SJSA1 (cell line): ENCODE measurements at regions not wholly inside any gene's neighbourhood (a gene's known extent, or its start where the extent isn't known, plus 50 kb on each side); places are given as distances from the start of the nearest gene placed in this dataset.

Source experiments
- DNase-seq, 2 experiments: peaks; one replicate each; pipeline ENCODE4 v3.0.0-alpha.2; 2015 to 2020; ENCODE audit warnings: low spot score in 2 of 2, low read depth in 1 of 2
- H3K27ac ChIP-seq: fragments of 250-450 bp; sonication (Bioruptor Pico); 2 replicates; pipeline ENCODE4 v1.5.1; 2020; ENCODE audit warnings: mild to moderate bottlenecking, moderate library complexity
- H3K27me3 ChIP-seq: fragments of 250-450 bp; sonication (Bioruptor Pico); replicated peaks from 2 replicates; pipeline ENCODE4 v1.5.1; 2020; ENCODE audit warnings: mild to moderate bottlenecking, moderate library complexity
- H3K36me3 ChIP-seq: fragments of 250-450 bp; sonication (Bioruptor Pico); 2 replicates; pipeline ENCODE4 v1.5.1; 2020; ENCODE audit warnings: mild to moderate bottlenecking
- H3K4me1 ChIP-seq: fragments of 250-450 bp; sonication (Bioruptor Pico); replicated peaks from 2 replicates; pipeline ENCODE4 v1.6.1; 2021; ENCODE audit warnings: mild to moderate bottlenecking
- H3K4me3 ChIP-seq: fragments of 250-450 bp; sonication (Bioruptor Pico); 2 replicates; pipeline ENCODE4 v1.5.1; 2020; ENCODE audit warnings: mild to moderate bottlenecking
- H3K9me3 ChIP-seq: fragments of 250-450 bp; sonication (Bioruptor Pico); replicated peaks from 2 replicates; pipeline ENCODE4 v1.5.1; 2020; ENCODE audit warnings: mild to moderate bottlenecking

DNA sequence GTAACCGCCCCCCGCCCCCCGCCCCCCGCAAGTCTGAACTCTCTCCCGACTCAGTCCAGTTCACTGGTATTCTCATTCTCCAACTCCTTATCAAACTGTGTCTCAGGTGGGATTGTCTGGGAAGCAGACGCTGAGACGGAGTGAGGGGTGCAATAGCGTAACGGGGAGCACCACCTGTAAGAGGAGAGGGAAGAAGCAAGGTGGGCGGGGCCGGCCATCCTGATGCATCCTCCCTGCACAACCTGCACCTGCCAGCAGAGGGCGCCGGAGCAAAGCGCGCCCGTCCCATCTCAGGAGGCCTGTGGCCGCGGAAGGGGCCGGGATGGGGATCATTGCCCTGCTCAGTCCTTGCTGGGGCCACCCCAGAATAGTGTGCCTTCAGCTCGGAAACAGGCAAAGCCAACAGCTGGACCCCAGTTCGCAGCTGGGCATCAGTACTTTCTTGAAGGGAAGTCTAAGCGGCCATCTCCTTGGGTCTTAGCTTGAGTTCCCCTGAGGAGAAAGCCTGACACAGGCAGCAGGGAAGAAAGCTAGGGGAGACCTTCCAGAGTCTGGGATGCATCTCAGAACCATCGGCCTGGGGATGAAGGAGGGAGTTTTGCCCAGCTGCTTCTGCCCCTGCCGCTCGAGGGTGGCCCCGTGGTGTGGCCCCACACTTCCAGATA is 208.0 kb downstream of the TFCP2L1 start:
- Histone ChIP-seq H3K27me3 (no peaks in the 10 kb centered on the region), H3K4me1 (no peaks in the 10 kb centered on the region), H3K36me3 (no peaks in the 10 kb centered on the region), H3K9me3 (no peaks in the 10 kb centered on the region), H3K4me3 (no peak overlapping the region), H3K27ac (no peak overlapping the region)
- peak; percentile 46 to 74 for DNase-seq

- Histone ChIP-seq H3K27ac (no peak overlapping the region), H3K4me3 (no peak overlapping the region), H3K36me3 (no peaks in the 10 kb centered on the region), H3K9me3 (no peaks in the 10 kb centered on the region), H3K4me1 (no peaks in the 10 kb centered on the region), H3K27me3 (no peaks in the 10 kb centered on the region)
- DNase-seq, result no peak
These were observed 206.1 kb downstream of the TFCP2L1 start for GRCh38 chr2:121078899-121079298.

DNA sequence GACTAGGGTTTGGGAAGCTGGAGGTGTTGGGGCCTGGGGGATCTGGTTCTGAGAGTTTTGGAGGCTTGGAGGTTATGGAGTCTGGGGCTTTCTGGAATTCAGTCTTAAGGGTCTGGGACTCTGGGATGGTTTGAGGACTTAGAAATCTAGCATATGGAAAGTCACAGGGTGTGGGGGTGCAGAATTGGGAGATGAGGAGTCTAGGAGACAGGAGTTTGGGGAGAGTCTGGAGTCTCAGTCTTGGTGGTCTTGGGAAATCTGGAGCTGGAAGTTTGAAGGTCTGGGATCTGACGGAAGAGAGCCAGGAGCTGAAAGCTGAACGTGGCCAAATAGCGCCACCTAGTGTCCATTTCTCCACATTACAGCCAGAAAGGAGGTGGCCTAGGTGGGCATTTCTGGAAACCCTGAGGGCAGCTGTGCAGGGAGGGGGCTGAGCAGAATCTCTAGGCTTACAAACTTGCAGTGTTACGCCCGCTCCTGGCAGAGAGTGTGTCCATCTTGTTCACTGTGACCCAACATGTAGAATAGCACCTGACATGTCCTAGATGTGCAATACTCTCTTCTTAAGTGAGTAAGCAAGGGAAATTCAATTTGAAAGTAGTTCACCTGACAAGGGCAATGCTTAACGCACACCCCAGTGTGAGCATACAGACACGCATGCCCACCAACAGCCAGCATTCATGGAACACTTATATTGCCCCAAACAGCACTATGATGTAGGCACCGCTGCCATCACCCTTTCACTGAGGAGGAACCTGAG is 204.8 kb downstream of the TFCP2L1 start:
- DNase-seq, result peak; percentile 67 to 68
- Histone ChIP-seq H3K4me1 (no peaks in the 10 kb centered on the region), H3K27ac (no peak overlapping the region), H3K27me3 (no peaks in the 10 kb centered on the region), H3K9me3 (no peaks in the 10 kb centered on the region), H3K36me3 (no peaks in the 10 kb centered on the region), H3K4me3 (no peak overlapping the region)

- H3K9me3 ChIP-seq, result no peaks in the 10 kb centered on the region
- no peak overlapping the region for H3K4me3 ChIP-seq
These were observed 203.3 kb downstream of the TFCP2L1 start for GRCh38 chr2:121081701-121082100.

GRCh38 chr2:121082191-121082590 is 202.8 kb downstream of the TFCP2L1 start:
- H3K4me1 ChIP-seq, result no peaks in the 10 kb centered on the region
- DNase-seq, result no peak
- no peak overlapping the region for H3K27ac ChIP-seq
- no peaks in the 10 kb centered on the region for H3K36me3 ChIP-seq
- H3K4me3 ChIP-seq, result no peak overlapping the region
- no peaks in the 10 kb centered on the region for H3K9me3 ChIP-seq
- no peaks in the 10 kb centered on the region for H3K27me3 ChIP-seq

More at GRCh38 chr2:121081701-121082100, 203.3 kb downstream of the TFCP2L1 start:
- no peak for DNase-seq
- Histone ChIP-seq H3K27ac (no peak overlapping the region), H3K4me1 (no peaks in the 10 kb centered on the region), H3K36me3 (no peaks in the 10 kb centered on the region), H3K27me3 (no peaks in the 10 kb centered on the region)

- no peak overlapping the region for H3K27ac ChIP-seq
- H3K9me3 ChIP-seq, result no peaks in the 10 kb centered on the region
- H3K4me1 ChIP-seq, result no peaks in the 10 kb centered on the region
- no peak overlapping the region for H3K4me3 ChIP-seq
- no peaks in the 10 kb centered on the region for H3K27me3 ChIP-seq
- no peak for DNase-seq
- H3K36me3 ChIP-seq, result no peaks in the 10 kb centered on the region
These were observed 200.8 kb downstream of the TFCP2L1 start for GRCh38 chr2:121084130-121084680.

GRCh38 chr2:121085801-121086200 is 199.2 kb downstream of the TFCP2L1 start:
- H3K27ac ChIP-seq, result no peak overlapping the region
- H3K36me3 ChIP-seq, result no peaks in the 10 kb centered on the region
- DNase-seq, result no peak
- H3K4me3 ChIP-seq, result no peak overlapping the region
- H3K27me3 ChIP-seq, result no peaks in the 10 kb centered on the region
- H3K4me1 ChIP-seq, result no peaks in the 10 kb centered on the region
- no peaks in the 10 kb centered on the region for H3K9me3 ChIP-seq

- no peaks in the 10 kb centered on the region for H3K9me3 ChIP-seq
- no peaks in the 10 kb centered on the region for H3K4me1 ChIP-seq
- no peaks in the 10 kb centered on the region for H3K36me3 ChIP-seq
- H3K27me3 ChIP-seq, result no peaks in the 10 kb centered on the region
- H3K4me3 ChIP-seq, result no peak overlapping the region
- H3K27ac ChIP-seq, result no peak overlapping the region
- no peak for DNase-seq
These were observed 198.6 kb downstream of the TFCP2L1 start for GRCh38 chr2:121086450-121086849.

- Histone ChIP-seq H3K27me3 (no peaks in the 10 kb centered on the region), H3K36me3 (no peaks in the 10 kb centered on the region), H3K4me1 (no peaks in the 10 kb centered on the region), H3K27ac (no peak overlapping the region), H3K9me3 (no peaks in the 10 kb centered on the region), H3K4me3 (no peak overlapping the region)
- no peak for DNase-seq
These were observed 197.9 kb downstream of the TFCP2L1 start for GRCh38 chr2:121087117-121087516.

DNA sequence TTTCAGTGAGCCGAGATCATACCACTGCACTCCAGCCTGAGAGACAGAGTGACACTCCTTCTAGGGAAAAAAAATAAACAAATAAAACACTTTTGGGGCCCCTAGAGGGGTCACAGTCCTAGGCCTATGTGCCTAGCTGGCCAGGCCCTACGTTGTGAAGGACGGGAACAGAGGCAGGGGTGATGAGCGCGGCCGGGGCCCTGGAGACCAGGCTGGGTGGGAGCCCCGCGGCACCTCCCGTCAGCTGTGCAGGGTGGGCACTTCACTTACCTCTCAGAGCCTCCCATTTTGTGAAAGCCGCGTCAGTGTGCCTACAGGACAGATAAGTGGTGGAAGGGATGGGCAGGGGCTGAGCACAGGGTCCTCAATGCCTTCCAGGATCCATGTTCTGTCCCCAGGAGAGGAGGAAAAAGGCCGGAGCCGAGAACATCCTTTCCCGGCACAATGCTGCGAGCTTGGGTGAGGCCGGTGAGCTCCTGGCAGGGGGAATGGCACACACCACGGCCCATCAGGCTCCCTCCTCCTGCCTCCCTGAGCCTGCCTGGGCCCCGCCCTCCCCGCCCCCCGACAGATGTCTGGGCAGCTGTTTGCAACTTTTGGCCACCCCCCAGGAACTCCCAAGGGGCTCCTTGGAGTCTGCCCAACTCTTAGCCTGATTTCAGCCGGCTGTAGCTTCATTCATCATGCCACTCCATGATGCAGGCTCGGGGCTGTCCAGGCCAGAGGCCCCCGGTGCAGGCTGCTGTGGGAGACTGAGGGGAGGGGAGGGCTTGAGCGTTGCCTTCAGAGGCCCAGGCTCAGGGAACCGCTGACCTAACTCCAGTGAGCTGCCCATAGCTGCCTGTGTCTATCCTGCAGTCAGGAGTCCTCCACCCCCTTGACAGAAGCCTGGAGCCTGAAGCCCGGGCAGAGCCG is 196.5 kb downstream of the TFCP2L1 start:
- no peak overlapping the region for H3K27ac ChIP-seq
- DNase-seq, result no peak
- no peaks in the 10 kb centered on the region for H3K4me1 ChIP-seq
- H3K4me3 ChIP-seq, result no peak overlapping the region
- H3K9me3 ChIP-seq, result no peaks in the 10 kb centered on the region
- no peaks in the 10 kb centered on the region for H3K36me3 ChIP-seq
- no peaks in the 10 kb centered on the region for H3K27me3 ChIP-seq

GRCh38 chr2:121089166-121089510 is 195.9 kb downstream of the TFCP2L1 start:
- Histone ChIP-seq H3K27ac (no peak overlapping the region), H3K9me3 (no peaks in the 10 kb centered on the region), H3K4me1 (no peaks in the 10 kb centered on the region), H3K27me3 (no peaks in the 10 kb centered on the region), H3K36me3 (no peaks in the 10 kb centered on the region), H3K4me3 (no peak overlapping the region)
- DNase-seq, result no peak

DNA sequence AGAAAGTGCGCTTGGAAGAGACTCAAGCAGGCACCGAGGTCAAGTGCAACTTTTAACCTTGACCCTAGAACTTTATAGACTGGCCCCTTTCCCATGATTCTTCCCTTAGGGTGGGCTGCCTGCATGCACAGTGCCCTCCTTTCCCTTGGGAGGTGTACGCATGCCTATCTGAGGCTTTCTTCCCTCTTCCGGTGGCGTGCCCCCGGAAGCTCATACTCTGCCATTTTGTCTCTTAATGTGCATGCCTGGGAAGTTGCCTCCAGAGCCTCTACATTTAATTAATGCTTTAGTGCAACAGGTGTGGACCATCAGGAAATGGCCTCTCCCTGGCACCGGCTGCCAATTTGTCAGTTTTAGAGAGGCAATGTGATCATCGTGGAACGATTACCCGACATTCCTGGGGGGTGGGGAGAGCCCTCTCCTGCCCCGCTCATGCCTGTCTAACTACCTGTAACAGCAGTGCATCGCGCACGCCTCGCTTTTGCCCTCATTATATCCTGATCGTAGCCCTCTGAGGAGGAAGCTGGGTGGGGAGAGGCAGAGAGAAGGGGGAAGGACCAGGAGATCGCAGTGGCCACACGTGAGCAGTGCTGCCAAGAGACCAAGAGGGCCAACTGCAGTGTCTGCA is 194.8 kb downstream of the TFCP2L1 start:
- H3K27me3 ChIP-seq, result no peaks in the 10 kb centered on the region
- H3K9me3 ChIP-seq, result no peaks in the 10 kb centered on the region
- H3K4me1 ChIP-seq, result no peaks in the 10 kb centered on the region
- no peak overlapping the region for H3K4me3 ChIP-seq
- no peak for DNase-seq
- H3K27ac ChIP-seq, result no peak overlapping the region
- no peaks in the 10 kb centered on the region for H3K36me3 ChIP-seq

- no peaks in the 10 kb centered on the region for H3K4me1 ChIP-seq
- no peak overlapping the region for H3K27ac ChIP-seq
- H3K36me3 ChIP-seq, result no peaks in the 10 kb centered on the region
- H3K27me3 ChIP-seq, result no peaks in the 10 kb centered on the region
- no peak for DNase-seq
- no peaks in the 10 kb centered on the region for H3K9me3 ChIP-seq
- no peak overlapping the region for H3K4me3 ChIP-seq
These were observed 192.9 kb downstream of the TFCP2L1 start for GRCh38 chr2:121092095-121092494.
